ENCODE measurements at regions not wholly inside any gene's neighbourhood (a gene's known extent, or its start where the extent isn't known, plus 50 kb on each side); places are given as distances from the start of the nearest gene placed in this dataset.

DNA sequence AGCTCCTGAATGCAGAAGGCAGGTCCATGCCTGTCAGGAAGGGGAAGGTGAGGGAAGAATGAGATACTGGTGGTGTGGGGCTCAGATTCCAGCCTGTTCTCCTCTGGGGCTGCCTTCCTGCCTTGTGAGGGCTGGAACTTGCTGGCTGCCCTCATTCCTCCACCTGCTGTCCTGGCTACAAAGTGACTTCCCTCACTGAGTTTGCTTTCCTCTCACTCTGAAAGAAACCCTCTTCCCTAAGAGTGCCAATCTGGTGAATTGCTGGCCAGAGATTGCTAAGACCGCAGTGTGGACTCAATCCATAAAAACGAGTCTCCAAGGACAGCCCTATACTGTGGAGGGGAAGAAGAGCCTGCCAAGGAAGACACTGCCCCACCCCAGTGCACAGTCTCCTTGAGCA, 664.4 kb upstream of the HS6ST1 start:
- H3K36me3 ChIP-seq (ENCODE audit: insufficient read depth, low read length): no peaks in the 10 kb centered on the region
- no peak overlapping the region for H2AFZ ChIP-seq (ENCODE audit: low read depth, low read length)
- H3K4me1 ChIP-seq (ENCODE audit: insufficient read depth, low read length): peaks cover 6% of the 10 kb centered on the region
- H3K27me3 ChIP-seq (ENCODE audit: insufficient read depth, low read length): no peaks in the 10 kb centered on the region
- H3K9me3 ChIP-seq (ENCODE audit: low read length): no peaks in the 10 kb centered on the region
- H3K4me3 ChIP-seq (ENCODE audit: low read length): no peak overlapping the region

DNA sequence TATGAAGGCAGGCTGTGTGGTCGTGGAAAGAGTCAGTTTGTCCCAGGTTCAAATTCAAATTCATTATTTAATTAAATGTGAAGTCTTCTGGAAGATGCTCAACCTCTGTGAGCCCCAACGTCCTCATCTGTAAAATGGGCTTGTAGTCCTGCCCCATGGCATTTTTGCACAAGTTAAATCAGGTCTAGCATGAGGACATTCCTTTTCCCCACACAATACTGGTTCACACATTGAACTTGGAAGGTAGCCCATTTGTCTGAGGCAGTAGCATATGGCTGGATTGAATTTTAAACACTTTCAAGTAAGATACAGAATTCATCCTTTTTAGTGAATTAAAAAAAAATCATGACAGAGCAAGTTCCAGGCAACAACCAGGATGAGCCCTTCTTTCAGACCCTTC, 665.4 kb upstream of the HS6ST1 start:
- H3K4me1 ChIP-seq (ENCODE audit: insufficient read depth, low read length): peaks cover 6% of the 10 kb centered on the region
- no peak overlapping the region for H3K4me3 ChIP-seq (ENCODE audit: low read length)
- H3K27me3 ChIP-seq (ENCODE audit: insufficient read depth, low read length): no peaks in the 10 kb centered on the region
- no peaks in the 10 kb centered on the region for H3K36me3 ChIP-seq (ENCODE audit: insufficient read depth, low read length)
- no peak overlapping the region for H2AFZ ChIP-seq (ENCODE audit: low read depth, low read length)
- H3K9me3 ChIP-seq (ENCODE audit: low read length): no peaks in the 10 kb centered on the region

DNA sequence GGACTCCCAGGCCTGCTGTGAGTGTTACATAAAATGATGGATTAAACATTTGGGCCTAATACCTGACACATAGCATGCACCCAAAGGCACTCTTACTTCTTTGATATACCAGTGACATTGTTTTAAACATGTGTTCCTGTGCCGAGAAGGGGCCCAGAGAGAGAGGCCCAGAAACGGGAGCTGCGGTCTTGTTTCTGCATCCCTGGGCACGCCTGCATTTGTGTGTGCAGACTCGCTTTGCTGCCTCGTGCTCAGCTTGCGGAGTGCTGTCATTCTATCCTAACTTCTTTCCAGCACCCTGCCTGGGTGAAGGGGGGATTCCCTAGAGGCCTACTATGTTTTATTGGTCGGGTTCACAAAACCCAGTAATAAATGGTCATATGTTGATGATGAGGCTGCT, 666.2 kb upstream of the HS6ST1 start:
- H3K9me3 ChIP-seq (ENCODE audit: low read length): no peaks in the 10 kb centered on the region
- no peak overlapping the region for H2AFZ ChIP-seq (ENCODE audit: low read depth, low read length)
- H3K27me3 ChIP-seq (ENCODE audit: insufficient read depth, low read length): no peaks in the 10 kb centered on the region
- H3K4me3 ChIP-seq (ENCODE audit: low read length): no peak overlapping the region
- H3K4me1 ChIP-seq (ENCODE audit: insufficient read depth, low read length): peaks cover 6% of the 10 kb centered on the region
- no peaks in the 10 kb centered on the region for H3K36me3 ChIP-seq (ENCODE audit: insufficient read depth, low read length)

DNA sequence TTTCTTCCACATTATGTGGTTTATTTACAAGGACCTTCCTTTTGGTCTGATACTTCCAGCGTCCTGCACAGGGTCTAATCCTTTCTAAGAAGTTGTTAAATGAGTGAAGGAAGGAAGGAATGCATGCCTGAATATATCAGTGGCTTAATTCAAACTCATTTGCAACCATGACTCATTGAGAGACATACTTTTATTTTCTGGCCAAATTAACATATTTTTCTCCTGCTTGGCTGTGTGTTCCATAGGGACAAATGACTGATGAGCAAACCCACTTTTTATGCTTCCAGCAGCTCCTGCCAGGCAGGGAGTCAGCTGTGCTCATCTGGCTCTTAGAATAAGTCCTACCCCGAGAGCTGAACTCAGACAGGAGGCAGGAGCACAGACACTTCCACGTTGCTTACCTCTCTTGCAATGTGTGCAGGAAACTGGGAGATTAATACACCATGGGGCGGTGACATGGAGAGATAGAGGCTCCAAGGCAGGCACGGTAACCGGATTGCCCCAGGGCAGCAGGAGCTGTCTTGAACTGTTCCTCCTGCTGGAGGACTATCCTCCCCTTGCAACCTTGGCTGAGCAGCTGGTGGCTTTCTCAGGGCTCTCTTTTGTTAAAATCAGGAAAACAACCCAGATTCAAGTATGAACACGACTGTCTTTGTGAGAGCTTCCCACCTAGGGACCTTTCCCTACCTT, 667.5 kb upstream of the HS6ST1 start:
- no peak overlapping the region for H3K4me3 ChIP-seq (ENCODE audit: low read length)
- no peak overlapping the region for H2AFZ ChIP-seq (ENCODE audit: low read depth, low read length)
- no peaks in the 10 kb centered on the region for H3K27me3 ChIP-seq (ENCODE audit: insufficient read depth, low read length)
- H3K4me1 ChIP-seq (ENCODE audit: insufficient read depth, low read length): peaks cover 6% of the 10 kb centered on the region
- H3K36me3 ChIP-seq (ENCODE audit: insufficient read depth, low read length): no peaks in the 10 kb centered on the region
- H3K9me3 ChIP-seq (ENCODE audit: low read length): no peaks in the 10 kb centered on the region

DNA sequence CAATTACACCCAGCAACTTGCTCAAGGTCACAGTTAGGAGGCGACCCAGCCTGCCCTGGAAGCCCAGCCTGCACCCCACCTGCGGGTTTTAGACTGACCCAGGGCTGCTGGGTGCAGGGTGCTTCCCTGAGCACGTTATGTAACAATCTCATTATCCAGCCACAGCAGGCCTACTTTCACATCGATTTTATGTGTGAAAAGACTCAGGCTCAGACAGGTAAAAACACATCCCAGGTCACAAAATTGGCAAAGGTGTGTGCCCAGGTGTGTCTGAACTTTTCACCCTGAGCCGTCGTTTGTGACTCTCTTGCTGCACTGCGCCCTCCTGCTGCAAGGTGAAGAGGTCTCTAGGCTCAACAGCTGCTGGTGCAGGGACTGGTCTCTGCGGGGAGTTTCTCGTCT, 668.2 kb upstream of the HS6ST1 start:
- Histone ChIP-seq H3K36me3 (ENCODE audit: insufficient read depth, low read length) (no peaks in the 10 kb centered on the region), H3K4me1 (ENCODE audit: insufficient read depth, low read length) (peaks cover 6% of the 10 kb centered on the region), H3K9me3 (ENCODE audit: low read length) (no peaks in the 10 kb centered on the region), H3K27me3 (ENCODE audit: insufficient read depth, low read length) (no peaks in the 10 kb centered on the region), H2AFZ (ENCODE audit: low read depth, low read length) (no peak overlapping the region), H3K4me3 (ENCODE audit: low read length) (no peak overlapping the region)

DNA sequence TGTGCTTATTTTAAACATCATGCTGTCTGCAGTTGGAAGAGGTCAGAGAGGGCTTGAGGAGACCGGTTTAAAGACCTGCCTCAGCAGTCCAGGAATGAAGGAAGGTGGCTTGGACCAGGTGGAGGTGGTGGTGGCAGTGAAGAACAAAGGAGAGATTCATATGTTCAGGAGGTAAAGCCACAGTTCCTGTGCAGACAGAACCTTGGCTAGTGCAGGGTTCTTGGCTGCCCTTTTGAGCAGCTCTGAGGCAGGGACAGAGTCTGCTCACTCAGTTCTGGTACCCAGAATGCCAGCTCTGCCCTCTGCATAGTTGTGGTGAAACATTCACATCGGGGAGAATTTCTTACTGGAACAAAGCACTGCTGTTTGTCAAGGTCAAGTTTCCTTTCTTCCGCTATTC, 669.7 kb upstream of the HS6ST1 start:
- H3K4me1 ChIP-seq (ENCODE audit: insufficient read depth, low read length): peaks cover 6% of the 10 kb centered on the region
- H3K9me3 ChIP-seq (ENCODE audit: low read length): no peaks in the 10 kb centered on the region

DNA sequence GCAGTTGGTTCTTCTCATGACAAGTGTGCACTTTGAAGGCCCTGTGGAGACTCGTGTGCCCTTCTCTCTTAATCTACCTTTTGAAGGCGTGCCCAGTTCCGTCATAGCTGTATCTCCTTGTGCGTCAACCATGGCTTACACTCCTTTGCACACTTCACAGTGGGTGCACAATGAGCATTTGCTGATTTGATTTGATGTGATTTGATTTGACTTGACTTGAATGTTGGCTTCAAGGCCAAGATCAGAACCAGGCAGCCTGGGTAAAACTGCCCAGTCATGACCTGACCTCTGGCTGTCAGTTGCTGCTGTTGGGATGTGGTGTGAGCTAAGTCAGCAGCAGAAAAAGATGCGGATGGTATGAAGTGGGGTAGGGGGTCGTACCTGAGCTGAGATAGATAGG, 670.3 kb upstream of the HS6ST1 start:
- no peak overlapping the region for H2AFZ ChIP-seq (ENCODE audit: low read depth, low read length)
- H3K27me3 ChIP-seq (ENCODE audit: insufficient read depth, low read length): no peaks in the 10 kb centered on the region
- H3K4me3 ChIP-seq (ENCODE audit: low read length): no peak overlapping the region
- no peaks in the 10 kb centered on the region for H3K9me3 ChIP-seq (ENCODE audit: low read length)
- H3K4me1 ChIP-seq (ENCODE audit: insufficient read depth, low read length): peaks cover 6% of the 10 kb centered on the region
- no peaks in the 10 kb centered on the region for H3K36me3 ChIP-seq (ENCODE audit: insufficient read depth, low read length)

More for the DNA sequence above, 669.7 kb upstream of the HS6ST1 start:
- no peaks in the 10 kb centered on the region for H3K36me3 ChIP-seq (ENCODE audit: insufficient read depth, low read length)
- H2AFZ ChIP-seq (ENCODE audit: low read depth, low read length): no peak overlapping the region
- no peak overlapping the region for H3K4me3 ChIP-seq (ENCODE audit: low read length)
- H3K27me3 ChIP-seq (ENCODE audit: insufficient read depth, low read length): no peaks in the 10 kb centered on the region

DNA sequence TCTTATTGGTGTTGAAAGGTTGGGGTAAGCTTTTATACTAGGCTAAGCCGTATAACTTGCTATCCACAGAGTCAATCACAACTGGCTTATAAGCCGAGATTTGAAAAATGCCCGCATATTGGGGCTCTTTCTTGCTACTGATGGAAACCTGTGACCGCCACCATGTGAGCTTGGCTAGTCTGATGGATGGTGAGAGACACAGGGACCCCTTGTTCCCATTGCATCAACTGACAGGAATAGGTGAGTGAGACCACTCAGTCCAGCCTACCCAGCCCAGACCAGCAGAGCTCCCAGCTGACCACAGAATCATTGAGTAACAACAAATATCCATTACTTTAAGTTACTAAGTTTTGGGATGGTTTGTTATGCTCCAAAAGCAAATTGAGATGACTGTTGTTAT, 676.4 kb upstream of the HS6ST1 start:
- H3K36me3 ChIP-seq (ENCODE audit: insufficient read depth, low read length): no peaks in the 10 kb centered on the region
- no peaks in the 10 kb centered on the region for H3K4me1 ChIP-seq (ENCODE audit: insufficient read depth, low read length)
- no peak overlapping the region for H2AFZ ChIP-seq (ENCODE audit: low read depth, low read length)
- H3K4me3 ChIP-seq (ENCODE audit: low read length): no peak overlapping the region
- no peaks in the 10 kb centered on the region for H3K27me3 ChIP-seq (ENCODE audit: insufficient read depth, low read length)
- H3K9me3 ChIP-seq (ENCODE audit: low read length): no peaks in the 10 kb centered on the region

DNA sequence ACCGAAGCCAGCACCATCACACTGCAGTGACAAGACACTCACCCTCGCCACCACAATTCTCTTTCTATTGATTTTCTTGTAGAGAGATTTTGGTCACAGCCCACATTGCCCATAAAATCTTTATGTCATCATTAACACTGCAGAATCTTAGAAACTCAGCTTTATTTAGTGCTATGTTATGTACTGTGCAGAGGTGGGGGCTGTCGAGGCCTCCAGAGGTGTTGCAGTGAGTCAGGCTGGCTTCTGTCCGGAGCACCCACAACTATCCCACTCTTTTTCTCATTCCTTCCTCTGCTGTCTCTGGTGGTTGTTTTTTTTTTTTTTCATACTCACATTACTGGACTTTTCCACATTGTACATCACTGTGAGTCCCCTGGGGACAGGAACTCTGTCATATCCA, 677.4 kb upstream of the HS6ST1 start:
- Histone ChIP-seq H3K27me3 (ENCODE audit: insufficient read depth, low read length) (no peaks in the 10 kb centered on the region), H2AFZ (ENCODE audit: low read depth, low read length) (no peak overlapping the region), H3K36me3 (ENCODE audit: insufficient read depth, low read length) (no peaks in the 10 kb centered on the region), H3K4me3 (ENCODE audit: low read length) (no peak overlapping the region), H3K4me1 (ENCODE audit: insufficient read depth, low read length) (no peaks in the 10 kb centered on the region), H3K9me3 (ENCODE audit: low read length) (no peaks in the 10 kb centered on the region)

DNA sequence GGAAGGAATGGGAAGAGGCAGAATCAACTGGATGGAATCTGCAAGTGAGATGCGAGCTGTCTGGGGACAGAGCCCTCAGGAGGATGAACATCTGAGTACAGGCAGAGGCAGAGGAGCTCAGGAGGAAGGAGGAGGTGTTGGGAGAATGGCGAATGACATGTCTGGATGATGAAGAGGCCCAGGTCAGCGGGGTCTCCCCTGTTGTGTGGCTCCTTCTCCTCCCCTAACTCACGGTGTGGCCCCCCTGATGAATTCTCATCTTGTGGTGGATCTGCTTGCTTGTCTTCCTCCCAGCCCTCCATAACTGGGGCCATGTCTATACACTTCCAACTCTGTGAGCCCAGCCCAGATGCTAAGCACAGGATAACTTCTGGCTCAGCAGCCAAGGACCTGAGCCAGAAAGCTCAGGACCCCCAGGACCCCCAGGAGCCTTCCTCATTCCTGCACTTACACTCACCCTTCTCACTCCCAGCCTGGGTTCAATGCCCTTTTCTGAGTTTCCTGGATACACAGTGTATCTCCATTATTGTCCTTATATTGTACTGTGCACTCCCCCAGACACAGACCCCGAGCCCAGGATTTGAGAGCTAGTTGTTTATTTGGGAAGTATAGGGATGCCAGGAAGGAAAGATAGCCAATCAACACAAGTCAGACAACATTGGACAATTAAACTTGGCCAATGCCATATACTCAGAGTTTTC, 678.6 kb upstream of the HS6ST1 start:
- Histone ChIP-seq H3K36me3 (ENCODE audit: insufficient read depth, low read length) (no peaks in the 10 kb centered on the region), H3K4me1 (ENCODE audit: insufficient read depth, low read length) (no peaks in the 10 kb centered on the region), H3K9me3 (ENCODE audit: low read length) (no peaks in the 10 kb centered on the region), H3K27me3 (ENCODE audit: insufficient read depth, low read length) (no peaks in the 10 kb centered on the region), H3K4me3 (ENCODE audit: low read length) (no peak overlapping the region), H2AFZ (ENCODE audit: low read depth, low read length) (no peak overlapping the region)

DNA sequence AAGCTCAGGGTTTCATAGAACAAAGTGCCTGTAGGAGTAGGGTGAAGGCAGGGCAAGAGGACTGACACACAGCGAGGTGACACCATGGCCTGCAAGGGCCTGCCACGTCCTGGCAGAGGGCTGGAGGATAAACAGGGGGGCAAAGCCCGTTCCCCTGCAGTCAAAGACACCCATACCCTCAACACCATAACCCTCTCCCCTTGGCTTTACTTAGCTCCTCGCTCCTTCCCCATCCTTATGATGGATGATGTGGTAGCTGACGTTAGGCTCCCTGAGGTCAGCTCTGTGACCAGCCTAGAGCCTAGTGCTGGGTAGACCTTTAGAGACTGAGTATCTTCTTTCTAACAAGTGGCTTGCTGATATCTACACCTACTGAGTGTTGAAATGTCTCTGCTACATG, 683.3 kb upstream of the HS6ST1 start:
- Histone ChIP-seq H3K4me3 (ENCODE audit: low read length) (no peak overlapping the region), H2AFZ (ENCODE audit: low read depth, low read length) (no peak overlapping the region), H3K9me3 (ENCODE audit: low read length) (no peaks in the 10 kb centered on the region), H3K36me3 (ENCODE audit: insufficient read depth, low read length) (no peaks in the 10 kb centered on the region), H3K27me3 (ENCODE audit: insufficient read depth, low read length) (no peaks in the 10 kb centered on the region), H3K4me1 (ENCODE audit: insufficient read depth, low read length) (no peaks in the 10 kb centered on the region)

DNA sequence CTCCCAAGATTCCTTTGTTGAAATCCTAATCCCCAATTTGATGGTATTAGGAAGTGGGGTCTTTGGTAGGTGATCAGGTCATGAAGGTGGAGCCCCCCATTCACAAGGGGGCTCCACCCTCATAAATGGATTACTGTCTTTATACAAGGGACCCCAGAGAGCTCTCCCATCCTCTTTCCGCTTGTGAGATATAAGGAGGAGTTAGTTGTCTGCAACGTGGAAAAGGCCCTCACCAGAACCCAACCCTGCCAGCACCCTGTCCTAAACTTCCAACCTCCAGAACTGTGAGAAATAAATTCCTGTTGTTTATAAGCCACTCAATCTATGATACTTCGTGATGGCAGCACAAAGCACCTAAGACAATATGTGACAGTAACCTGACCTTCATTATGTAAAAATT, 684.1 kb upstream of the HS6ST1 start:
- Histone ChIP-seq H3K27me3 (ENCODE audit: insufficient read depth, low read length) (no peaks in the 10 kb centered on the region), H3K9me3 (ENCODE audit: low read length) (no peaks in the 10 kb centered on the region), H3K4me1 (ENCODE audit: insufficient read depth, low read length) (no peaks in the 10 kb centered on the region), H3K36me3 (ENCODE audit: insufficient read depth, low read length) (no peaks in the 10 kb centered on the region), H2AFZ (ENCODE audit: low read depth, low read length) (no peak overlapping the region), H3K4me3 (ENCODE audit: low read length) (no peak overlapping the region)

DNA sequence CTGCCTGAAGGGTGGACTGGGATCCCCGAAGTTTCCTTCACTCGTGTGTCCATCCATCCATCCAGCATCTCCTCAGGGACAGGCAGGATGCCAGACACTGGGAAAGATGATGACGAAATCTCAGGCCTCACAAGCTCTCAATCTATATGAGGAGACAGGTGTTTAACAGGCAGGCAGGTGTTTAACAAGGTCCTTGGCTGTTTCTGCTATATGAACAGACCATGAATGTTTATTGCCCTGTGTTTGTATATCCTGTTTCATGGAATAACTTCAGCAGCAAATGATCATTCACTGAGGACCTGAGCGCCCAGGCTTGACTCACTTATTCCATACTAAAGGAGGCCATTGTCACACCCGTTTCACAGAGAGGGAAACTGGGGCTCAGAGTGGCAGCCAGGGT, 685.8 kb upstream of the HS6ST1 start:
- H3K4me1 ChIP-seq (ENCODE audit: insufficient read depth, low read length): no peaks in the 10 kb centered on the region
- H3K36me3 ChIP-seq (ENCODE audit: insufficient read depth, low read length): no peaks in the 10 kb centered on the region
- no peaks in the 10 kb centered on the region for H3K27me3 ChIP-seq (ENCODE audit: insufficient read depth, low read length)
- no peak overlapping the region for H3K4me3 ChIP-seq (ENCODE audit: low read length)
- no peaks in the 10 kb centered on the region for H3K9me3 ChIP-seq (ENCODE audit: low read length)
- H2AFZ ChIP-seq (ENCODE audit: low read depth, low read length): no peak overlapping the region
